A673 (cell line): ENCODE measurements at regions not wholly inside any gene's neighbourhood (a gene's known extent, or its start where the extent isn't known, plus 50 kb on each side); places are given as distances from the start of the nearest gene placed in this dataset.

Experiments used
- BruUV-seq: library from RNA; stranded (reverse); fragments of 400-500 nt; replicated peaks from 2 replicates; lab custom pipeline; 2021; lab: Mats Ljungman, UMichigan
- CTCF ChIA-PET: fragments of 300-600 bp; sonication (Branson Sonifier 250); formaldehyde crosslinking; loops from one replicate; lab custom pipeline; 2022; ENCODE audit warnings: antibody characterized with exemption; lab: Charles Lee
- POLR2A ChIA-PET: fragments of 300-600 bp; sonication (Branson Sonifier 250); formaldehyde crosslinking; loops from one replicate; lab custom pipeline; 2022; ENCODE audit warnings: antibody characterized with exemption; ENCODE audit not compliant: low non-redundant PET; lab: Charles Lee
- DNase-seq: peaks from one replicate; pipeline ENCODE4 v3.0.0-alpha.2; 2015; ENCODE audit warnings: low spot score
- H3K27ac ChIP-seq: fragments of 200-600 bp; sonication (generic); 2 replicates; pipeline ENCODE4 v1.5.1; 2016; ENCODE audit warnings: mixed run types, low read depth, mild to moderate bottlenecking, mixed read lengths, antibody characterized with exemption, low read length; ENCODE audit not compliant: poor library complexity, severe bottlenecking
- H3K27me3 ChIP-seq: fragments of 200-600 bp; sonication (generic); replicated peaks from 2 replicates; pipeline ENCODE4 v1.6.1; 2017; ENCODE audit warnings: mixed run types, low read depth, mild to moderate bottlenecking, mixed read lengths, antibody characterized with exemption, low read length; ENCODE audit not compliant: insufficient read depth, poor library complexity
- H3K36me3 ChIP-seq: fragments of 200-600 bp; sonication (generic); 2 replicates; pipeline ENCODE4 v1.6.1; 2016; ENCODE audit warnings: mixed run types, mild to moderate bottlenecking, mixed read lengths, antibody characterized with exemption, low read length; ENCODE audit not compliant: insufficient read depth, poor library complexity, severe bottlenecking
- H3K4me1 ChIP-seq: fragments of 200-600 bp; sonication (generic); 2 replicates; pipeline ENCODE4 v1.6.1; 2017; ENCODE audit warnings: mixed run types, mild to moderate bottlenecking, mixed read lengths, antibody characterized with exemption, low read length; ENCODE audit not compliant: insufficient read depth, poor library complexity, severe bottlenecking
- H3K4me3 ChIP-seq: fragments of 200-600 bp; sonication (generic); 2 replicates; pipeline ENCODE4 v1.5.1; 2016; ENCODE audit warnings: low read depth, mixed run types, mild to moderate bottlenecking, mixed read lengths, low read length; ENCODE audit not compliant: poor library complexity, severe bottlenecking
- H3K9me3 ChIP-seq: fragments of 200-600 bp; sonication (generic); 2 replicates; pipeline ENCODE4 v1.6.1; 2016; ENCODE audit warnings: mixed run types, low read depth, mild to moderate bottlenecking, mixed read lengths, antibody characterized with exemption, low read length; ENCODE audit not compliant: poor library complexity, severe bottlenecking
- CTCF ChIP-seq: fragments of 300-800, 200-600 bp; sonication (generic); conservative IDR thresholded peaks from 2 replicates; pipeline ENCODE4 v1.5.1; 2017; ENCODE audit warnings: low read depth, mild to moderate bottlenecking, antibody characterized with exemption, low read length, moderate library complexity, mixed read lengths
- EZH2 ChIP-seq: fragments of 200-600 bp; sonication (generic); IDR thresholded peaks from 2 replicates; pipeline ENCODE4 v1.6.1; 2017; ENCODE audit warnings: borderline replicate concordance, low read depth, mild to moderate bottlenecking, mixed read lengths, antibody characterized with exemption, low read length; ENCODE audit not compliant: poor library complexity, severe bottlenecking
- intact Hi-C: fragments of 100-400 bp; cut with micrococcal nuclease; formaldehyde crosslinking; loops from one replicate; pipeline ENCODE4 v1.10.0; 2022; ENCODE audit not compliant: unreplicated experiment

- CTCF ChIA-PET: no interaction called here
- no peaks in the 10 kb centered on the region for H3K9me3 ChIP-seq
- BruUV-seq: no TSS peak
- intact Hi-C loops: no loop called here
- H3K4me1 ChIP-seq: no peaks in the 10 kb centered on the region
- no peak for DNase-seq
- no peak overlapping the region for H3K27ac ChIP-seq
- no peak overlapping the region for H3K4me3 ChIP-seq
- no peak for TF ChIP-seq EZH2
- no peak for TF ChIP-seq CTCF
- POLR2A ChIA-PET: no interaction called here
- no peaks in the 10 kb centered on the region for H3K27me3 ChIP-seq
- H3K36me3 ChIP-seq: no peaks in the 10 kb centered on the region
Observed at GRCh38 chr14:97687944-97688630, 890.9 kb downstream of the VRK1 start.

- no peak overlapping the region for H3K27ac ChIP-seq
- H3K4me3 ChIP-seq: no peak overlapping the region
- POLR2A ChIA-PET: no interaction called here
- intact Hi-C loops: no loop called here
- H3K4me1 ChIP-seq: no peaks in the 10 kb centered on the region
- no peaks in the 10 kb centered on the region for H3K27me3 ChIP-seq
- no TSS peak for BruUV-seq
- CTCF ChIA-PET: no interaction called here
- no peaks in the 10 kb centered on the region for H3K9me3 ChIP-seq
- TF ChIP-seq EZH2 (no peak), CTCF (no peak)
- DNase-seq: no peak
- no peaks in the 10 kb centered on the region for H3K36me3 ChIP-seq
Observed at GRCh38 chr14:97688631-97689336, 891.6 kb downstream of the VRK1 start.

GRCh38 chr14:97692084-97692483 lies 894.9 kb downstream of the VRK1 start:
- TF ChIP-seq EZH2 (no peak), CTCF (no peak)
- BruUV-seq: no TSS peak
- H3K4me3 ChIP-seq: no peak overlapping the region
- no peak for DNase-seq
- no peaks in the 10 kb centered on the region for H3K4me1 ChIP-seq
- intact Hi-C loops: no loop called here
- no peaks in the 10 kb centered on the region for H3K36me3 ChIP-seq
- POLR2A ChIA-PET: no interaction called here
- no peaks in the 10 kb centered on the region for H3K27me3 ChIP-seq
- no peak overlapping the region for H3K27ac ChIP-seq
- CTCF ChIA-PET: no interaction called here
- no peaks in the 10 kb centered on the region for H3K9me3 ChIP-seq
